ENCODE measurements at regions not wholly inside any gene's neighbourhood (a gene's known extent, or its start where the extent isn't known, plus 50 kb on each side); places are given as distances from the start of the nearest gene placed in this dataset.

DNA sequence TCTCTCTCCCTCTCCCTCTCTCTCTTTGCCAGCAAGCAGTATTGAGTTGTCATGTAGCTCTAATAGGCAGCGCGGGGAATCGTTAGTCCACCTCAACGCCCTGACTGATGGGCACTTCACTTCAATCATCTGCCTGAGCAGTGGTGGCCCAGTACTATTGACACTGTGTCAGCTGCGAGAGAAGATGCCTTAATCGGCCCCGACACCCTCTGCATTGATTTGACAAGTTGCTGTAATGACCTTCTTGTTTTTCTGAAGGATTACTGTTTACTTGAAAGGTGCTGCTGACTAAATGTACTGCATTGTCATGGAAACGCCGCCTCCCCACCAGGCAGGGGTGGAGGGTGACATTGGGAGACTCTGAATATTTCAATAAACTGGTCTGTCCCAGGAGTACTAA lies 913.8 kb downstream of the KCNMA1 start:
- no peak for DNase-seq
- H3K36me3 ChIP-seq, result no peaks in the 10 kb centered on the region
- ATAC-seq, result no peak

DNA sequence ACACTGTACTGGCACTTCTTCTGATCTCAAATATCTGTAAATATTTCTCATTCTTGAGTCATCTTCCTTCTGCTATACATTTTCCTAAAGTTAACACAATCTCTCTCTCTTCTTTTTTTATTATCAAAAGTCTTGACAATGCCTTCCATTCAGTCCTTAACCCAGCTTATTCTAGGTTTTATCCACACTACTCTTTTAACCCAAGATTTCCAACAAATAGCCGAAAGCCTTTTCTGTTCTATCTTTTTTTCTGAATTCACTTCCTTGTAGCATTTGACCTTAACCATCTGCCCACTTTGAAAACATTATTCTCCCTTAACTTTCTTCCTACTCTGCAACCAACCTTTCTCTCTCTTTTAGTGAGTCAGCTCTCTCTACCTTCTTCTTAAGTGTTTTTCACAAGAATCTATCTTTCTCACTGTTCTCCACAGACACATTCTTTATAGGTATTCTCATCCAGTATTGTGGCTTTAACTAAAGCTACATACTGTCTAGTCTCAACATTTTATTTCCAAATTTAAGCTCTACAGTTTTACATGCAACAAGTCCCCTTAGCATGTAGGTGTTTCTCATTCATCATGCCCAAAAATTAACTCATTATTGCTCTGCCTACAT lies 915.6 kb downstream of the KCNMA1 start:
- DNase-seq, result no peak
- intact Hi-C loops (cut with DNase I), result no loop called here
- no peaks in the 10 kb centered on the region for H3K9me3 ChIP-seq
- no peak overlapping the region for H3K27ac ChIP-seq
- no peak overlapping the region for H3K4me3 ChIP-seq
- H3K27me3 ChIP-seq, result peaks cover 0 to 12% of the 10 kb centered on the region in 2 donors
- no peaks in the 10 kb centered on the region for H3K36me3 ChIP-seq
- no peak for ATAC-seq
- no peaks in the 10 kb centered on the region for H3K4me1 ChIP-seq
- TF ChIP-seq, protein P1, sequence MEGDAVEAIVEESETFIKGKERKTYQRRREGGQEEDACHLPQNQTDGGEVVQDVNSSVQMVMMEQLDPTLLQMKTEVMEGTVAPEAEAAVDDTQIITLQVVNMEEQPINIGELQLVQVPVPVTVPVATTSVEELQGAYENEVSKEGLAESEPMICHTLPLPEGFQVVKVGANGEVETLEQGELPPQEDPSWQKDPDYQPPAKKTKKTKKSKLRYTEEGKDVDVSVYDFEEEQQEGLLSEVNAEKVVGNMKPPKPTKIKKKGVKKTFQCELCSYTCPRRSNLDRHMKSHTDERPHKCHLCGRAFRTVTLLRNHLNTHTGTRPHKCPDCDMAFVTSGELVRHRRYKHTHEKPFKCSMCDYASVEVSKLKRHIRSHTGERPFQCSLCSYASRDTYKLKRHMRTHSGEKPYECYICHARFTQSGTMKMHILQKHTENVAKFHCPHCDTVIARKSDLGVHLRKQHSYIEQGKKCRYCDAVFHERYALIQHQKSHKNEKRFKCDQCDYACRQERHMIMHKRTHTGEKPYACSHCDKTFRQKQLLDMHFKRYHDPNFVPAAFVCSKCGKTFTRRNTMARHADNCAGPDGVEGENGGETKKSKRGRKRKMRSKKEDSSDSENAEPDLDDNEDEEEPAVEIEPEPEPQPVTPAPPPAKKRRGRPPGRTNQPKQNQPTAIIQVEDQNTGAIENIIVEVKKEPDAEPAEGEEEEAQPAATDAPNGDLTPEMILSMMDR (IDR thresholded peaks at IDR 0.05), result no peak

More for the DNA sequence above, 913.8 kb downstream of the KCNMA1 start:
- intact Hi-C loops (cut with DNase I), result no loop called here
- H3K27me3 ChIP-seq, result peaks cover 0 to 12% of the 10 kb centered on the region in 2 donors
- no peak overlapping the region for H3K4me3 ChIP-seq
- H3K9me3 ChIP-seq, result no peaks in the 10 kb centered on the region
- TF ChIP-seq, protein P1 (IDR thresholded peaks at IDR 0.05), result no peak
- H3K4me1 ChIP-seq, result no peaks in the 10 kb centered on the region
- no peak overlapping the region for H3K27ac ChIP-seq

DNA sequence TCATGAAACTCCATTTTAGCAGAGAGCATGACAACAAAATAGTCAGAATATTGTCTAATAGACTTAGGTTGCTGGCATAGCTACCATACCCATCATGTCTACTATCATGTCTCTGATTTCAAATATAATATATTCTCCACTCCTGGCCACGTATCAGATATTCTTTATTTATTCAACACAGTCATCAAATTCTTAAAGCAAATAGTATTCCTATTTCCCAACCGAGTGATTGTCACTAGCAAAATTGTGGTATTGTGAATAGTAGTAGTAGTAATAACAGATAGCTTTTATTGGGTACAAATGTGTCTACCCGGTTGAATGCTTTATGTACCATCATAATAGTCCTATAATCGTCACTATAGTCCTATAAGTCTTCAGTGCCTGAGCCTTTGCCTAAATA lies 918.6 kb downstream of the KCNMA1 start:
- intact Hi-C loops (cut with DNase I), result no loop called here
- no peak overlapping the region for H3K27ac ChIP-seq

DNA sequence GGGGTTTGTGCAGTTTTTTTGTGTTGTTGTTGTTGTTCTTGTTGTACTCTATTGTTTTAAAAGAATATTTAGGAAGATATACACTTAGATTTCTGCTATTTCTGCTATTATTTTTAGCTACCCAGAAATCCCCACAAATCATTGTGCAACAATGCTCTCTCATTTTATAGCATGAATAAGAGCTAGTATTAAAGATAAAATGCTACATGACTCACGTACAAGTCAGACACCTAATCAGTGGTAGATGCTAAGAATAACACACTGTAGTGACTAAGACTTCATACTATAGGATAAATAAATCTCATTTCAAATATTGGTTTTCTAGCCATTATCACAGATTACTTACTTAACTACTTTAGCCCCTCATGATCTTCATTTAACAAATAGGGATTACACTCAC lies 920.5 kb downstream of the KCNMA1 start:
- intact Hi-C loops (cut with DNase I), result no loop called here
- Histone ChIP-seq H3K9me3 (no peaks in the 10 kb centered on the region), H3K27ac (no peak overlapping the region), H3K4me3 (no peak overlapping the region), H3K27me3 (no peaks in the 10 kb centered on the region), H3K4me1 (no peaks in the 10 kb centered on the region), H3K36me3 (no peaks in the 10 kb centered on the region)
- peak; percentile 42 for ATAC-seq
- TF ChIP-seq, protein P1 (IDR thresholded peaks at IDR 0.05), result no peak
- no peak for DNase-seq

More for the DNA sequence above, 918.6 kb downstream of the KCNMA1 start:
- no peak overlapping the region for H3K4me3 ChIP-seq
- ATAC-seq (no peak), DNase-seq (no peak)
- peaks cover 0 to 8% of the 10 kb centered on the region in 2 donors for H3K27me3 ChIP-seq
- H3K4me1 ChIP-seq, result no peaks in the 10 kb centered on the region
- H3K36me3 ChIP-seq, result no peaks in the 10 kb centered on the region
- TF ChIP-seq, protein P1 (IDR thresholded peaks at IDR 0.05), result no peak
- H3K9me3 ChIP-seq, result no peaks in the 10 kb centered on the region

DNA sequence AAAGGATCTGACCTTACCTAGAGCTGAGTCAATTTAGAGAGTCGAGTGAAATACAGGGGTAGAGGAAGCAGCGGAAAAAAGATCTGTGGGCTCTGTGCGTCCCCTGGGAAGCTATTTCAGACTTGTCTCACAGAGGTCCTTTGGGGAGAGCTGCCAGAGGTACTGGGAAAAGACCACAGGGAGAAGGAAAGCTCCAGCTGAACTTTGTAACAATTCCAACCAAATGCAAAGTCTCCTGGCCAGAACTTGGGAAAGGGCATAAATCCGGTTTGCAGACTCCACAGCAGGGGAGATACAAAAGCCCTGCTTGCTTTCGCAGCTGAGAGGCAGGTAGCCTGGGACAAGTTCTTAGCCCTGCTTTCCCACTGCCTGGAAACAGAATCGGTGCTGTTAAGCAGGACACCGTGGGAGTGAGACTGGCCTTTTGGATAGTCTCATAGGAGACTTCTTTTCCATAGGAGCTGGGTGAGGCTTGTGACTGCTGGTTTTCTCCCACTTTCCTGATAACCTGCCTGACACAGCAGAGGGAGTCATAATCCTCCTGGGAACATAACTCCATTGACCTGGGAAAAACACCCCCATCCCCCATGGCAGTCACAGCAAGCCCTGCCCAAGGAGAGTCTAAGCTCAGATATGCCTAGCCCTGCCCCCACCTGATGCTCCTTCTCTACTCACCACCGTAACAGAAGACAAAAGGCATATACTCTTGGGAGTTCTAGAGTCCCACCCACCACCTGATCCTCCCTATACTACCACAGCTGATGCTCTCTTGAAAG lies 926.2 kb downstream of the KCNMA1 start:
- Histone ChIP-seq H3K4me1 (no peaks in the 10 kb centered on the region), H3K27me3 (no peaks in the 10 kb centered on the region), H3K4me3 (no peak overlapping the region), H3K36me3 (no peaks in the 10 kb centered on the region), H3K9me3 (peaks cover 0 to 2% of the 10 kb centered on the region in 2 donors), H3K27ac (no peak overlapping the region)
- TF ChIP-seq, protein P1 (IDR thresholded peaks at IDR 0.05), result no peak
- intact Hi-C loops (cut with DNase I), result no loop called here
- ATAC-seq (no peak), DNase-seq (no peak)
